GM18909 (cell line): ENCODE measurements at regions not wholly inside any gene's neighbourhood (a gene's known extent, or its start where the extent isn't known, plus 50 kb on each side); places are given as distances from the start of the nearest gene placed in this dataset.
"Not testable (repeated sequence)": the region's sequence is repeated elsewhere in the genome, so short reads cannot be mapped to it uniquely, and the experiment has no call there.

ENCODE experiments used
- ATAC-seq: cut with Tn5 transposase; IDR thresholded peaks from one replicate; pipeline ENCODE4 v1.9.1; 2021; ENCODE audit warnings: mild to moderate bottlenecking; ENCODE audit not compliant: unreplicated experiment, poor library complexity

DNA sequence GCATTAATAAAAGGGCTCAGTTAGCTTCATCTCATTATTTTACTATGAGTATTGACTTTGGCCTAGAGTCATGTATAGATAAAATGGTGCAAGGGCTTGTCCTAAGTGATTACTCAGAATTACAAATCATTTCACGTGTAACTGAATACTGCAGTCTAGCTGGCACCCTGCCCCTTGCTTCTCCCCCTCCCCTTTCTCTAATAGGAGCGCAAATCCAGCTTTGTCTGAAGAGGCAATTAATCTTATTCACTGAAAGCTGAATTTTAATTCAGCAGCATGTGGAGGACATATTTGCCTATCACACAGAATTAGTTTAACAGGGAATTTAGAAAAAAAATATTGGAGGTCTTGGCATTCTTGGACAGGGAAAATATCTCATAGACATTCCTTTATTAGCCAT lies 412.1 kb upstream of the DPH6 start:
- no peak for ATAC-seq

DNA sequence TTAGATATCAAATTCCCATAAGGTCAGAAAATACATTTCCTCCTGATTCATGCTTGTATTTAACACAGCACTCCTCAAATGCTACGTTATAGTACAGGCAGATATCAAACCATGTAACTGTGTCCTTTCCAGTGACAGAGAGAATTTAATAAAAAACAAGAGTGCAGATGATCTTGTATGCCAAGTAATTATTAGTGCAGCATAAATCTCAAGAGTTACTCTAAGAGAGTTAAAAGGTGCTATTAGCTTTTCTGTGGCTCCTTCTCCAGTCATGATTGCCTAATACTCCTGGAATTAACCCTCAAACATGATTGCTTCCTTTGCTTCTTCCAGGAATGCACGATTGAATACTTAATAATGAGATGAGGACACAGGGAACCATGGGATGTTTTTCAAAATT lies 413.0 kb upstream of the DPH6 start:
- ATAC-seq, result no peak

DNA sequence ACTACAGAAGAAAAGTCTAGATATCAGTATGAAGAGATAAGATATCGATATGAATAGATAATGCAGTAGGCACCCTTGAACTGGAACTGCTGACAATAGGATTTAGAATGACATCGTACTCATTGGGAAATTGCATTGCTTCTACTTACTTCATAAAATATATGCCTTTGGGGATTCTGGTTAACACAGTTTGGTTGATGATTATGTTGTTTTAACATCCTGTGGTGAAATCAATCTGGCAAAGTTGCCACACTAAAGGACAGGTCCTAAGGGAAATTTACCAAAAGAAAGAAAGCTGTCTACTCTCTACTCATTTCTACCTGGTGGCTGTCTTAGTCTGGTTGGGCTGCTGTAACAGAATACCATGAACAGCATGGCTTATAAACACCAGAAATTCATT lies 417.4 kb upstream of the DPH6 start:
- no peak for ATAC-seq

DNA sequence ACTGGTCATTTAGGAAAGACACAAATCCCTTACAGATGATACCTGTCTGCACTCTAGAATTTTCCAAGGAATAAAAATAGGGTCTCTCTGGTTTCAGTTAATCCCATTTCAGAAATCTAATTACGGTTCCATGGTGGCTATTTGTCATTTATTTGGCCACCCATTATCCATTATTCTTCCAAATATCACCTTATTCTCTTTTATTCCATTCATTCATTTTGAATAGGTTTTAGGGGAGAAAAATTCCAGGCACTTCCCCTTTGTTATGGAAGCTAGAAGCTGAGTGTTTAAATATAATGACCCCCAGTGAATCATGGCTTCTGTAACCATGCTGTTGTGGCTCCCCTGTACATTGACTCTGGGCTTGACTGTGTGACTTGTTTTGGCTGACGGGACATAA lies 420.8 kb upstream of the DPH6 start:
- no peak for ATAC-seq

DNA sequence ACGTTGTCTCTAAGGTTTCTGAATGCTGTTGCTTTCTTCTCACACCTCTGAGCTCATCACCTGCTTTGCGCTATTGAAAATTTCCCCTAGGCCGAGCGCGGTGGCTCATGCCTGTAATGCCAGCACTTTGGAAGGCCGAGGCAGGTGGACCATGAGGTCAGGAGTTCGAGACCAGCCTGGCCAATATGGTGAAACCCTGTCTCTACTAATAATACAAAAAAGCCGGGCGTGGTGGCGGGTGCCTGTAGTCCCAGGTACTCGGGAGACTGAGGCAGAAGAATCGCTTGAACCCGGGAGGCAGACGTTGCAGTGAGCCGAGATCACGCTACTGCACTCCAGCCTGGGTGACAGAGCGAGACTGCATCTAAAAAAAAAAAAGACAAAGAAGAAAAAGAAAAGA lies 422.0 kb upstream of the DPH6 start:
- ATAC-seq, result not testable (repeated sequence)

DNA sequence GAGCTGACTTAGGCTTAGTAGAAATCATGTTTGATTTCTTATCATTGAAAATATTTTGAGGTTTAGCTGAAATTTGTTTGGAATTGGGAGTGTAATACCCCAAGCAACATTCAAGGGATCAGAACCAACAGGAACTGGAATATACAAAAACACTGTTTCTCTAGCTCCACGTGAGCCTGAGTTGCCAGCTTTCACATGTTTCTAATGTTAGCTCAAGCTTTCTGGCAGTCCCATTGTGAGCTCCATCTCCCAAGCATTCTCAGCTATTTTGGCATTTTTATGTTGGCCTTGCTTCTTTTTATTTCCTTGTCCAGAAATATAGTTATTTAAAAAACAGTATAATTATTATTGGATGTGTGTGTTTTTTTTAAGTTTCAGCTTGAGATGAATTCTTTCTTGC lies 427.1 kb upstream of the DPH6 start:
- ATAC-seq, result no peak

DNA sequence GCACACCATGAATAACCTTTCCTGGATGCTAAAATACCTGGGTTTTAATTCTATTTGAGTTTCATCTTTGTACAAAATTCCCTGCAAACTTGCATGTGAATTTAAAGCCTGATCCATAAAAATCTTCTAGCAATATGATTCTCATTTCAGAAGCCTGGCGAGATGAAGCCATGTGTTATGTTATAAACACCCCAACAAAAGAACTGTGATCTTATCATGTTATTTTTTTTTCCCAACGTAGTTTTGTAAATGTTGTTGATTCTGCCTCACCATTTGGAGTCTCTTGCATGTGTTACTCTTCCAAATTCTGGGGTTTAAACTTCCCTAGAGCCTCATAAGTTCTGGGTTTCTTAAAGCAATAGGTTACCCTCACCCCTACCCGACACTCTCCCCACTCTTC lies 428.1 kb upstream of the DPH6 start:
- ATAC-seq, result no peak

DNA sequence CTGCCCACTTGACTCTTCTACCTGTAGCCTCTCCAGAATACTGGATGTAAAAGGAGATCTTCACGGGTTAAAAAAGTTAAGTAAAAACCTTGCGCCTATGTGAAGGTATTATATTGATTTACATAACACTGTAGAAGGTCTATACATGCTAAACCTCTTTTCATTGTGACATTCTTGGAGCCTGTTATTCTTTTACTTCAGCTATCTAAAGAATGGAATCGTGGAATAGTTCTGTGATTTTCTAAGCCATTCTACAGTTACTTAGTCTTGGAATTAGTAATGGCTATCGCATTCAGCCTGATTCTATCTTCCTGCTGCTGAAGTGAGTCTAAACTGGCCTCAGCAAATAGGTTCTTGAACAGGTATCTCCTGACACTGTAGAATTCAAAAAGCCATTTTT lies 430.0 kb upstream of the DPH6 start:
- no peak for ATAC-seq

DNA sequence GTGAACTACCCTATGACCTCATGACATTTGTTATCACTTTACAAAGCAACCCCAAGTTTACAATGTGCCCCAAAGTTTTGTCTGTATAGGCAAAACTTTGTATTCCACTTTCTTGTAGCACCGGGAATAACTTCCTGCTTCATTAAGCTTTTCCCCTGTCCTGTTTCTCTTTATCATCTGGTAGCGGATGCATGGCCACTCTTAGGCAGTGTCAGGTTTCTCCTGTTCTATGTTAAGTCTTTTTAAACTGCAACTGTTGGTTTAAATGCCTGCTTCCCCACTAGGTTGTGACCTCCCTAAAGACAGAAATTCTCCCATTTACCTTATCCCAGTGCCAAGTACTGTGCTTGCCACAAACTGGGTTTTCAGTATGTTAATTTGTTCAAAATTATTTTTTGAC lies 433.6 kb upstream of the DPH6 start:
- ATAC-seq, result no peak

DNA sequence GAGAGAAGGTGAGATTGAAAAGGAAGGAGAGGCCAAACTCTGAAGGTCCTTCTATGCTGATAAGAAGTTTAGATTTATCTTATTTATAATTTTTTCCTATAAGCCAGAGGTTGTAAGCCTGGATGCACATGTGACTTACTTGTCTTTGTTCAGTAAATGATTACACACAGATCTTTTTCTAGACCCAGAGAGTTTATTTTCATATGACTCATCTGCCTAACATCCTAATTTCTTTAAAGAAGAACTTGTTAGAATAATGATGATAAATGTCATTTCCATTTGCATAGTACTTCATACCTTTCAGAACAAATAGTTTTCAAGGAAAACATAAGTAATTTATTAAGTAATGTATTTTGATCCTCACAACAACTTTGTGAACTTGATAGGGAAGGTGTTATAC lies 434.8 kb upstream of the DPH6 start:
- ATAC-seq, result no peak

DNA sequence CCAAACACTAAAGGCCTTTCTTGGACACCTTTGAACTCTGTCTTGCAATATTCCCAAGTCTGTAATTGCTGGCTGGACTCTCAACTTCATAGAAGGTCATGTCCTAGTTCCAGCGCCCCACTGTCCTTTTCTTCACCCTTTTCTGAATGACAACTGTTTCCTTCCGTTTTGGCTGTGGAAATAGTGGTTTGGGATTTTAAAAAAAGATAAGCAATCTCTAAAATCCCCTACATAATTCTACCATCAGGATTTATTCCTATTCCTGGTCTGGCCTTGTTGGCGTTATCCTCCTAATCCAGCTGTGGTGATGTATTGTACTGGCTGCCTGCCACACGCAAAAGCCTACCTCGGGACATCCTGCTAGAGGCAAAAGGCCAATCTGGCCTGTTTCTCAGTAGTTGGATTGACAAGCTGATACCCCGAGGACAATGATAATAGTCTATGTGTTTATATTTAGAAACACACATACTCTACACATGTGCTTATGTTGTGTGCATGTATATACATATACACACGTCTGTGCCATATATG lies 440.3 kb upstream of the DPH6 start:
- ATAC-seq, result no peak

DNA sequence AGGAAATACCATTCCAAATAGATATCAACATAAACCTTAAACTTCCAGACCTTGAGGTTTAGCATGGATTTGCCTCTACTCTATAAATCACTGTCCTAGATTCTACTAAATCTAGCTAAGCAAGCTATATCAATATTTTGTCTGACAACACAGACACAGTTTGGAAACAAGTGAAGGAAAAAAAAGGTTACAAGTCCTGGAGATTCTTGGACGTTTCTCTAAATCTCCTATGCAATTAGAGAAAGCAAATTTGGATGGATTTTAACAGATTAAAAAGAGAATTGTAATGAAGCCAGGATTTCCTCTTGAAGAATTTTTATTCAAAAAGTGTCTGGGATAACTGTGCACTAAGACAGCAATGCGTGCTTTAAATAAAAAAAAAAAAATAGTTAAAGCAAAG lies 441.1 kb upstream of the DPH6 start:
- no peak for ATAC-seq

DNA sequence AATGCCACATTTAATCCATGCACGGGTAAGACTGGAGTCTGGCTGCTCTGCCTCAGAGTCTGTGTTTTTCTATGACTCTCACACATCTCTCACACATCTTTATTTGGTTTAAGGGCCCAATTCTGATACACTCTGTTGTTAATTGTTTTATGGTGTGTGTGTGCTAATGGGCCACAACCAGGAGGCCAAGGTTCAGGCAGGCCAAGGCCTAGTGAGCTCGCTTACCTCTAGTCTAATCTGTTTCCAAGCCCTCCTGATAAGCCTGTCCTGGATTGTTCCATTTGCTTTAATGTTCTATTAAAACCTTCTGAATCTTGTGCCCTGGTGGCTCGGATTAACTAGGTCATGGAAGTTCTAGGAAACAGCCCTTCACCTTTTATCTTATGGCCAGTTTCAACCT lies 445.4 kb upstream of the DPH6 start:
- no peak for ATAC-seq

DNA sequence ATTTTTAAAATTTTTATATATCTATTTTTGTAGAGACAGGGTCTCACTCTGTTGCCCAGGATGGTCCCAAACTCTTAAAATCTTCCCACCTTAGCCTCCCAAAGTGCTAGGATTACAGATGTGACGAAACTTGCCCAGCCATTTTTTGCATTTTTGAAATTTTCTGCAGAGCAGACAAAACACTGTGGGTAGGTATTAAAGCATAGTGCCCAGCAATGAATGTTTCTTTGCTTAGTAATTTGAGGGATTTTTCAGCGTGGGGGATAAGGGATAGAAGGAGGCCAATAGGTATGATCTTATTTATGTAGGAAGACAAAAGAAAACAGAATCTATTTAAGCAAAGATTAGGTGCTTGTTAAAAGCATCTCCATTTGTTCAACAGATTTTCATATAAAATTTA lies 446.8 kb upstream of the DPH6 start:
- no peak for ATAC-seq

DNA sequence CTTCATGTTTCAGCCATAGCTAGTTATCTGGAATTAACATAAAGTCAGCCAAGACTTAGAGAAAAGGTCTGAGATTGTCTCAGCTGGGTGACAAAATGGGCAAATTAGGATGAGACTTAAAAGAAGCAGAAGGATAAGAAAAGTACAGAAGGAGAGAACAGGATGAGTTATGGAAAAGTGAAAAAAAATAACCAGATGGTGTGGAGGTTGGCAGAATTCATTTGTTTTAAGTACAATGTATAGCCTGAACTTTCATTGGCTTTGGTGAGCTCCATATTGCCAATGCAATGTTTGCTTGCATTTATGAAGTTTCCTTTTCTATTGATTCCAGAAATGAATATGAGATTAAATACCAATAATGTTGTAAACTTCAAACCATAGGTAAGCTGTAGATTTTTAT lies 447.2 kb upstream of the DPH6 start:
- ATAC-seq, result no peak

DNA sequence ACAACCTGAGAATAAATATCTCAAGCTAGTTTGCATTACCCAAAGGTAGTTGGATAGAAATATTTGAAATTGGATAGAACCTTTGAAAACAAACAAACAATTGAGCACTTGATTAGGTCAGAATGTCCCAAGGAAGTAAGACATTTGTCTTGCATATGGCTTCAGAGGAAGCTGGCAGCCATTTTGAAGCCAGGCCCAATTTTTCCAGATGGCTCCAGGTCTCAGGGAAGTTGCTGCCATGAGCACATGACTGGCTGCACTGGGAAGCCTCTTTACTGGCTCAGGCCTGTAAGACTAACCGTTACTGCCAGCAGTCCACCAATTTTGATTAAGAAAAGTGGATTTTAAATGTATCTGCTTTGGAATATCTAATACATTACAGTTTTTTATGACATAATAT lies 448.9 kb upstream of the DPH6 start:
- no peak for ATAC-seq

DNA sequence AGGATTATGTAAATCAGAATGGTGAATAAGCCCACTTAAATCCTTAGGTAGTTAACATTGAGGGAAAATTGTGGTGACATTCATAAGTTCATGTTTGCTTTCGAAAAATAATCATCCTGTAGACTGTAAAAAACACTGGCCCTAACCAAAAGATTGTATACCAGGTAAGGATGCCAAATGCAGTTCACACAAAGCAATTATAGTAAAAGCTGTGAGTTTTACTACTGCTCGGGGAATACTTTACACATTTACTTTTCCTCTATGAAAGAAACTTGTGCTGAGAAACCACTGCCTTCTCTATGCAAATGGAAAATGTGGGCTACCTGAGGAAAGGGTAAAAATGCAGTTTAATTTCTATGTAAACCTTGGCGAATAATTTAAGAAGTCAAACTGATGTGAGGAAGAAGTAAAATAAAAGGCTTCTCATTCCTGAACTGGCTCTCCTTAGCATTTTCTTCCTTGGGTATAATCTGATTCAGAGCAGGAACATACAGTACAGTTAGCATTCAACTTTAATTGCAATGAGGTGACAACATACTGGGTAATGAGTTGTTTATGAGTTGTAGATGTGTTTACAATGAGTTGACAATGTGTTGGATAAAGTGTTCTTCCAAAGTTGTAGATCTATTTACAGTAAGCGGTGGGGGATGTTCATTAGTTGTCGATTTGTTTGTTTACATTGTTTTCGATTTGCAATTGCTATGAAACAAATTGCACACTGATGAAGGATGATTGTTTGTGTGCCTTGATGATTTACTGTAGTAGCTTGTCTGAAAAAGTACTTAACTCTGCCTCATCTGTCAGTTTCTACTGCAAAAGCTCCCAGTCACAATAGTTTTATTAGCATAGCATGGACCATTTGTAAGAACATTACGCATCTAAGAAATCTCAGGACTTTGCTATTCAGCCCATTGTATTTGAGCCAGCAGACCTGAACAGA lies 453.0 kb upstream of the DPH6 start:
- ATAC-seq, result no peak

DNA sequence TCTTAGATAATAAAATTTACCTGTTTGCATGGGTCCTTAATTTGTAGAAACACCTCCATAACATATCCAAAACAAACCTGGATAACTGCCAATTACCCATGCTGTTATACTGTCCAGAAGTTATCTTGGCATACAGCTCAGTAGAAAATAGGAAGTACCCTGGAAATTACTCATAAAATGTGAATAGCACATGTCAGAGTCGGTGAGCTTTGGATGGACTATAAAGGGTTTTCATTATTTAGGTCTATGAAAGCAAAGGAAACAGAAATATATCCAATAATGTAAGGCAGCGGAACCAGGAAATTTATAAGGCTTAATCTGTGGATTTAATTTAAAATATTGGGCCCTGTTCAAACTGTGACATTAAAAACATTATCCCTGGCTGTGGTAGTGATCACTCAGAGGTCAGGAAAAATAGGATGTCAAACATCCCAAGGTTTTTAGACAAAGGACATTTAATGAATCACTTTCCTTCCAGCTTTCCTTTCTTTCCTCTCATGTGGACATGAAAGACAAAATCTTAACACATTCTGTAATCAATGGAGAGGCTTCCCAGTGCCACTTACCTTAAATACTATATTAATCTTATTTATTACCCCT lies 459.0 kb upstream of the DPH6 start:
- no peak for ATAC-seq

DNA sequence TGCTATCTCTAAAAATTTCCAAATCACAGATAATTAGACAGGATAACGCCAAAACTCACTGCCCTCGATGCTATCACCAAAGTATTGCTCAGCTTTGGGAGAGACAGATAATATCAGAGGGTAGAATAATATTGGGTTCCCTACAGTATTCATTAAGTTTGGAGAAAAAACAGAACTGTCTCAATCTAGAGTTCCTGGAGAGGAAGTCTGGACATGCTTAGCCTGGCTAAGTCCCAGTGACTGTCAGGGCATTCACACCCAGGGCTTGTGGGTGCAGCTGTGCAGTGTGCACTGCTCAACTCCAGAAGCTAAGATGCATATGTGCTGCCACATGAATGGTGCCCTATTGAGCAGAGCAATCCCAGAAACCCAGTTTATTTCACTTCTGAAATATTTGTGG lies 459.6 kb upstream of the DPH6 start:
- no peak for ATAC-seq

DNA sequence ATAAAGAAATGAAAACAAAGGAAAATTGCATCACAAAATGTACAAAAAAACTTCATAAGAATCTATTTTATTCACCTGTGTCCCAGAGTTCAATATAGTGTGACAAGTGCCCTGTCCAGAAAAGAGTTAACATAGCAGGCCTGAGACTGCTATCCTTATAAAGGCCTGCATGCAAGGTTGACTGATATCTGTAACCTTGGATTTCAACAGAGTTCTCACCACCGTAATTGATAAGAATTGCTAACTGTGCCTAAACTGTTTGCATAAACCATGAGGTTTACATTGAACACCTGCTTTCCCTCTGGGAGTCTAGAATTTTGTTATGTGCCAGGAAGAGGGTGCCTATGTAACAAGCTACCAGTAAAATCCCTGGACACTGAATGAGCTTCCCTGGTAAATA lies 461.7 kb upstream of the DPH6 start:
- ATAC-seq, result no peak

DNA sequence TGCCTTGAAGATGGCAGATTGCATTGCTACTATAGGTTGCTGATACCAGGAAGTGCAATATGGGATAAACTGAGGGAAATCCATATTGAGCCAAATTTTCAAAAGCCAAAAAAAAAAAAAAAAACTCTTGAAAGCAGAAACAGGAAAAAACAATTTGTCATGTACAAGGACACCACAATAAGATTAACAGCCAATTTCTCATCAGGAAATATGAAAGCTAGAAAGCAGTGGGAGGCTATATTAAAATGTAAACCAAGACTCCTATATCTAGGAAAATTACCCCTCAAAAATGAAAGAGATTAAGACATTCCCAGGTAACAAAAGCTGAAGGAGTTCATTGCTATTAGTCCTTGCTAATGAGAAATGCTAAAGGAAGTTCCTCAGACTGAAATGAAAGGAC lies 462.8 kb upstream of the DPH6 start:
- ATAC-seq, result no peak
